ENCODE measurements at regions not wholly inside any gene's neighbourhood (a gene's known extent, or its start where the extent isn't known, plus 50 kb on each side); places are given as distances from the start of the nearest gene placed in this dataset.

- DNase-seq (ENCODE audit: low read depth): no peak
- no peak for TF ChIP-seq CTCF (conservative IDR thresholded peaks at IDR 0.05; ENCODE audit: low read length)
- H3K4me3 ChIP-seq (ENCODE audit: low read length): no peak overlapping the region
These were observed 118.7 kb downstream of the CHRM3 start for GRCh38 chr1:239505094-239505493.

GRCh38 chr1:239507826-239508225 is 121.5 kb downstream of the CHRM3 start:
- no peak overlapping the region for H3K4me3 ChIP-seq (ENCODE audit: low read length)
- no peak for TF ChIP-seq CTCF (conservative IDR thresholded peaks at IDR 0.05; ENCODE audit: low read length)
- no peak for DNase-seq (ENCODE audit: low read depth)

GRCh38 chr1:239511875-239512274 is 125.5 kb downstream of the CHRM3 start:
- no peak overlapping the region for H3K4me3 ChIP-seq (ENCODE audit: low read length)
- no peak for TF ChIP-seq CTCF (conservative IDR thresholded peaks at IDR 0.05; ENCODE audit: low read length)
- no peak for DNase-seq (ENCODE audit: low read depth)

DNA sequence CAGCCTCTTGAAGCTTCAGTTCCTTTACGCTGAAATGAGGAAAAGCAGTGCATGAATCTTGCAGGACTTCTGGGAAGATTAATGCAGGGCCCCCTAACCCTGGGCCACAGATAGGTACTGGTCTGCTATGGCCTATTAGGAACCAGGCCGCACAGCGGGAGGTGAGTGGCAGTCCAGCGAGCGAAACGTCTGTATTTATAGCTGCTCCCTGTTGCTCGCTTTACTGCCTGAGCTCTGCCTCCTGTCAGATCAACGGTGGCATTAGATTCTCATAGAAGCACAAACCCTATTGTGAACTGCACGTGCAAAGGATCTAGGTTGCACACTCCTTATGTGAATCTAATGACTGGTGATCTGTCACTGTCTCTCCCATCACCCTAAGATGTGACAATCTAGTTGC is 130.2 kb downstream of the CHRM3 start:
- H3K4me3 ChIP-seq (ENCODE audit: low read length): no peak overlapping the region
- no peak for DNase-seq (ENCODE audit: low read depth)
- TF ChIP-seq CTCF (conservative IDR thresholded peaks at IDR 0.05; ENCODE audit: low read length): no peak

GRCh38 chr1:239526391-239526790 is 140.0 kb downstream of the CHRM3 start:
- H3K4me3 ChIP-seq (ENCODE audit: low read length): no peak overlapping the region

DNA sequence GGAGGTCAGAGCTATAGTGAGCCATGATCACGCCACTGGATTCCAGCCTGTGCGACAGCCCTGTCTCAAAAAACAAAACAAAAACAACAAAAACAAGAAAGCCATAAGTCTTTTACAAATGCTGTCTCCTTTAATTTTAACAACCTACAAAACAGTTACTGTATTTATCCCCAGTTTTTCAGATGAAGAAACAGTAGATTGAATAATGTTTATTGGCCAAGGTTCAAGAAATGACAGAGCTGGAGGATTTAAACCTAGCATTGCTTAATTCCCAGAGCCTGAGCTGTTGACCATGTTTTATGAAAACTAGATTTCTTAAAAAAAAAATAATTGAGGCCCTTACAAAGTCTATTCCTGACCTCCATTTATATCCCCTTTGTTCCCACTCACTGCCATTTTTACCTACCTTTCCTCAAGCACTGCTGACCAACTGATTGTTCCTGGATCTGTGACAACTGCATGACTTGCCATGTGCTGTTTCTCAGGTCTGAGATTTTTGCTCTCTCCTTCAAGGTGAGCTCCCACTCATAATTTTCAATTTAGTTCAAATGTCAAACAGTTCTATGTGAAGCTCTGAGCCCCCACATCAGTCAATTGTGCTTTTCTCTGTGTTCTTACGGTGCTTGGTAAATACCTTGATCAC is 140.8 kb downstream of the CHRM3 start:
- no peak for DNase-seq (ENCODE audit: low read depth)
- no peak for TF ChIP-seq CTCF (conservative IDR thresholded peaks at IDR 0.05; ENCODE audit: low read length)
- H3K4me3 ChIP-seq (ENCODE audit: low read length): no peak overlapping the region

More at GRCh38 chr1:239526391-239526790, 140.0 kb downstream of the CHRM3 start:
- DNase-seq (ENCODE audit: low read depth): no peak
- no peak for TF ChIP-seq CTCF (conservative IDR thresholded peaks at IDR 0.05; ENCODE audit: low read length)

GRCh38 chr1:239536165-239536849 is 149.9 kb downstream of the CHRM3 start:
- H3K4me3 ChIP-seq (ENCODE audit: low read length): no peak overlapping the region
- no peak for DNase-seq (ENCODE audit: low read depth)
- TF ChIP-seq CTCF (conservative IDR thresholded peaks at IDR 0.05; ENCODE audit: low read length): no peak

Data from AG10803 (cell line).